Progenitor cell of endocrine pancreas (in vitro differentiated cells): ENCODE measurements at regions not wholly inside any gene's neighbourhood (a gene's known extent, or its start where the extent isn't known, plus 50 kb on each side); places are given as distances from the start of the nearest gene placed in this dataset.

ENCODE experiments used
- DNase-seq: peaks from one replicate; pipeline ENCODE4 v3.0.0; 2021; ENCODE audit warnings: low spot score; ENCODE audit not compliant: unreplicated experiment
- H3K27ac Mint-ChIP-seq: 2 replicates; pipeline ENCODE4 v1.8.0; 2021; ENCODE audit warnings: mild to moderate bottlenecking, moderate library complexity, mixed read lengths
- H3K27me3 Mint-ChIP-seq: 2 replicates; pipeline ENCODE4 v1.8.0; 2021; ENCODE audit warnings: mixed read lengths
- H3K36me3 Mint-ChIP-seq: 2 replicates; pipeline ENCODE4 v1.8.0; 2022; ENCODE audit warnings: mixed read lengths; ENCODE audit not compliant: insufficient read depth
- H3K4me1 Mint-ChIP-seq: 2 replicates; pipeline ENCODE4 v1.8.0; 2021; ENCODE audit warnings: low read depth, mixed read lengths
- H3K4me3 Mint-ChIP-seq: 2 replicates; pipeline ENCODE4 v1.8.0; 2021; ENCODE audit warnings: low read depth, mild to moderate bottlenecking, moderate library complexity, mixed read lengths
- H3K9me3 Mint-ChIP-seq: 2 replicates; pipeline ENCODE4 v1.8.0; 2021; ENCODE audit warnings: low read depth, mixed read lengths
- TF ChIP-seq, protein P1 (sequence below): fragments of 200-600 bp; sonication (generic); IDR thresholded peaks from one replicate; pipeline ENCODE4 v1.5.0; 2021; ENCODE audit warnings: antibody characterized with exemption, mild to moderate bottlenecking; ENCODE audit not compliant: unreplicated experiment

DNA sequence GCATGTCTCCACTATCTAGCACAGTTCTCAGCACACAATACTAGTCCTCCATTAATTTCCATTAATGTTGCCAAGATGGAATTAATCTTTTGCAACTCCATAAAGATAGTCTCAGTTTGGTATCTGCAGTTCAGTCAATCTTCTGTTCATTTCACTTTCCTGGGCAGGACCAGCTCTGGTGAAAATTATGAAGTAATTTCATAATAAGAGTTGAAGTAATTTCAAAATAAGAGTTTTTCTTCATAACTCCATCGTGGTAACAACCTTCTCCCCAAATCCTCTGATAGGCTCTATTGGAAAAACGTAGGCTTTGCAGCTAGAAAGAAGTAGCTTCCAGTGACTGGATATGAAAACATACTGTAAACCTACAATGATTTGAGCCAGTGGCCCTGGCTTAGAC is 618.2 kb downstream of the TYW1 start:
- TF ChIP-seq, protein P1, sequence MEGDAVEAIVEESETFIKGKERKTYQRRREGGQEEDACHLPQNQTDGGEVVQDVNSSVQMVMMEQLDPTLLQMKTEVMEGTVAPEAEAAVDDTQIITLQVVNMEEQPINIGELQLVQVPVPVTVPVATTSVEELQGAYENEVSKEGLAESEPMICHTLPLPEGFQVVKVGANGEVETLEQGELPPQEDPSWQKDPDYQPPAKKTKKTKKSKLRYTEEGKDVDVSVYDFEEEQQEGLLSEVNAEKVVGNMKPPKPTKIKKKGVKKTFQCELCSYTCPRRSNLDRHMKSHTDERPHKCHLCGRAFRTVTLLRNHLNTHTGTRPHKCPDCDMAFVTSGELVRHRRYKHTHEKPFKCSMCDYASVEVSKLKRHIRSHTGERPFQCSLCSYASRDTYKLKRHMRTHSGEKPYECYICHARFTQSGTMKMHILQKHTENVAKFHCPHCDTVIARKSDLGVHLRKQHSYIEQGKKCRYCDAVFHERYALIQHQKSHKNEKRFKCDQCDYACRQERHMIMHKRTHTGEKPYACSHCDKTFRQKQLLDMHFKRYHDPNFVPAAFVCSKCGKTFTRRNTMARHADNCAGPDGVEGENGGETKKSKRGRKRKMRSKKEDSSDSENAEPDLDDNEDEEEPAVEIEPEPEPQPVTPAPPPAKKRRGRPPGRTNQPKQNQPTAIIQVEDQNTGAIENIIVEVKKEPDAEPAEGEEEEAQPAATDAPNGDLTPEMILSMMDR, result no peak
- H3K27ac Mint-ChIP-seq, result no peak overlapping the region
- H3K4me1 Mint-ChIP-seq, result peaks cover 9% of the 10 kb centered on the region
- peaks cover 26% of the 10 kb centered on the region for H3K27me3 Mint-ChIP-seq
- DNase-seq, result no peak
- H3K4me3 Mint-ChIP-seq, result no peak overlapping the region
- no peaks in the 10 kb centered on the region for H3K9me3 Mint-ChIP-seq
- no peaks in the 10 kb centered on the region for H3K36me3 Mint-ChIP-seq

DNA sequence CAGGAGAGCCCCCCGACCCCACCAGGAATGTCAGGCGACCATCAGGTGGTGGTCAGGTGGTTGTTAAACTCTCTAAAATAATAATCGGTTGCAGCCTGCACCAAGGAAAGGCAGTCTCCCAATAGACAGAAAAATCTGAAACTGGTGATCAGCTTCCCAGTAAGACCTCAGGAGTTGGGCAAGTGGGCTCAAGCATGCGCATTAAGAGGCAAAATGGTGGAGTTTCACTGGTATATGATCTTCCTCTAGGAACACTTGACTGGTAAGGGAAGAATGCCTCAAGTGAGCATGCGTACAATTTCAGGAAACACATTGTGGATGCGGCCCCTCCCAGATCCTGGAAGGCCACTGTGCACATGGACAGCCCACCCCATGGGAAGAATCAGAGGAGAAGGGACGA is 619.9 kb downstream of the TYW1 start:
- H3K4me1 Mint-ChIP-seq, result peaks cover 13% of the 10 kb centered on the region
- H3K27me3 Mint-ChIP-seq, result peaks cover 33% of the 10 kb centered on the region
- no peak overlapping the region for H3K27ac Mint-ChIP-seq
- no peak for DNase-seq
- no peaks in the 10 kb centered on the region for H3K9me3 Mint-ChIP-seq
- H3K4me3 Mint-ChIP-seq, result no peak overlapping the region
- TF ChIP-seq, protein P1, result no peak
- no peaks in the 10 kb centered on the region for H3K36me3 Mint-ChIP-seq

DNA sequence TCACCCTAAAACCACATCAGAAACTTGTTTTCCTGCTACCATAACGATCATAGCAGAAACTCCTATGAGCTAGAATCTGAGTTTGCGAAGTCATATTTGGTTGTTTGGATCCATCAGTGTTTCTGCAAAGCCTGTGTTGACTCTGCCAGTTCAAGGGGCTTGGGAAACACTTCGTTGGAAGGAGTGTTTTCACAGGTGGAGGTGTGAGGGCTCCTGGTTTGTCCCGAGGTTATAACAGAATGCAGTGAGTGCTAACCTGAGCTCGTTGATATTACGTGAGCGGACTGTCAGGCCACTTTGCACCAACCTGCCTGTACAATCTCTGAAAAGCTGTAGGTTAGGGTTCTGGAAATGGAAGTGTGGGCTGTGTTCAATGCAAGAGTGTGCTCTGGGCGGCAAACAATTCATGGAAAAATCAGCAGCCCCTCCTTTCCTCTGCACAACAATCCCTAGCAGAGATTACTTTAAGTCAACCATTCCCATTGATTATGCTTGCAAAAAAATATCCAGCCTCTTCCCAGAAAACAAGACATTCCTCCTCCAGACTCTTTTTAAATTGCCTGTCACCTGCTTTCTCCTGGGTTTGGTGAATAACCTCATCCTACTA is 622.0 kb downstream of the TYW1 start:
- Mint-ChIP-seq H3K27me3 (peaks cover 45% of the 10 kb centered on the region), H3K9me3 (no peaks in the 10 kb centered on the region), H3K4me3 (no peak overlapping the region), H3K27ac (no peak overlapping the region), H3K36me3 (no peaks in the 10 kb centered on the region), H3K4me1 (peaks cover 13% of the 10 kb centered on the region)
- TF ChIP-seq, protein P1, result no peak
- no peak for DNase-seq

DNA sequence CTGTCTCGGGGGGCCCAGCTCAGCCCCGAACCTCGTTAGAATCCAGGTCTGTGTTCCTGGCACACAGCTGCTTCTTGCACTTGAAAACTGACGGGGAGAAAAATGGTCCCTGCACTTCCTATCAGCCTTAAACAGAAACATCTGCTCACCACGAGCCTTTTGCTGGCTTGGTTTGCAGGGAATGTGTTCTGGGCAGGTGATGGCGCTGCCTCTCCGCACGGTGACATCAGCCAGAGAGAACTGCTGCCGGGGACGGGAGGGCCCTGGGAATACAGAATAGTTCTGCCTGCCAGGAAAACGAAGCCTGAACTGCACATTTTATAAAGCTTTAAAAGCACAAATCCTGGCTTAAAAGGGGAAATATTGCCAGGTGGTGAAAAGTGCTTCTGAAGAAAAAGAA is 622.5 kb downstream of the TYW1 start:
- TF ChIP-seq, protein P1, result peak; percentile 37
- H3K27me3 Mint-ChIP-seq, result peaks cover 47% of the 10 kb centered on the region
- no peak overlapping the region for H3K27ac Mint-ChIP-seq
- H3K4me1 Mint-ChIP-seq, result peaks cover 13% of the 10 kb centered on the region
- DNase-seq, result no peak
- H3K36me3 Mint-ChIP-seq, result no peaks in the 10 kb centered on the region
- H3K9me3 Mint-ChIP-seq, result no peaks in the 10 kb centered on the region
- no peak overlapping the region for H3K4me3 Mint-ChIP-seq

DNA sequence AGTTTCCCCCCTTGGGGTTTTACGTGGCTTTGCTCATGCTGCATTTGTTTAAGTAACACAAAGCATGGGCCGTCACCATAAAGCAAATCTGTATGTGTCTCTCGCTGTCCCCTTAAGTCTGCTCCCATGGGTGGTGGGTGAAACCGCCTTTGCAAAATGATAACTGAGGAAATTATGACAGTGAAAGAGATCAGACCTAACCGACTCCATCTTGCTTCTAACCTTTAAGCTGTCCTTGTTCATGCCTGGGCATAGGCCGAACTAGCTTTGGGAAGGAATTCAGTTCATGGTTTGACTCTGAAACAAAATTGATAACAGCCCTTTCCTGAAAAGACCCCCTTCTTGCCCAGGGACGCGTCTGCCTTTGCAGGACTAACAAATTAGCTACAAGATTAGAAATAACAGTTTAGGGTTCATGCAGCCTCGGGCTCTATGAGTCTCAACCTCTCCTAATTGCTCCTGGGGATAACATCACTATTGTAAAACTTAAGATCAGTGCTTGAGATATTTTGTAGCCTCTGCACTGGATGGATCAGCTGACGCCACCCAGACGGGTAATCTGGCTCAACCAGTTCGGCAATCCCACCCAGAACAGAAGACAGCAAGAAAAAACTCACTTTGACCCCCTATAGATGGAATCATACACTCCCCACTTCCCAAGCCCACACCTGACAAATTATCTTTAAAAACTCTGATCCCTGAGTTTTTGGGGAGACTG is 623.7 kb downstream of the TYW1 start:
- H3K4me1 Mint-ChIP-seq, result peaks cover 13% of the 10 kb centered on the region
- TF ChIP-seq, protein P1, result no peak
- H3K4me3 Mint-ChIP-seq, result no peak overlapping the region
- H3K27me3 Mint-ChIP-seq, result peaks cover 54% of the 10 kb centered on the region
- no peak overlapping the region for H3K27ac Mint-ChIP-seq
- H3K36me3 Mint-ChIP-seq, result no peaks in the 10 kb centered on the region
- no peak for DNase-seq
- H3K9me3 Mint-ChIP-seq, result no peaks in the 10 kb centered on the region
